Mucosa of rectum (tissue), 2 donors: ENCODE measurements at regions not wholly inside any gene's neighbourhood (a gene's known extent, or its start where the extent isn't known, plus 50 kb on each side); places are given as distances from the start of the nearest gene placed in this dataset.
"Not testable (repeated sequence)": the region's sequence is repeated elsewhere in the genome, so short reads cannot be mapped to it uniquely, and the experiment has no call there.

Experiments used
- H3K27ac ChIP-seq, 2 donors: one replicate each; pipeline ENCODE4 v1.7.0; 2013; ENCODE audit warnings: inconsistent platforms in 2 of 2, low read depth in 2 of 2, low read length in 2 of 2
- H3K27me3 ChIP-seq, 2 donors: one replicate each; pipeline ENCODE4 v1.7.0; 2013; ENCODE audit warnings: low read length in 2 of 2; ENCODE audit not compliant: control insufficient read depth in 2 of 2, insufficient read depth in 2 of 2
- H3K36me3 ChIP-seq, 2 donors: one replicate each; pipeline ENCODE4 v1.7.0; 2013; ENCODE audit warnings: low read length in 2 of 2; ENCODE audit not compliant: control insufficient read depth in 2 of 2, insufficient read depth in 2 of 2
- H3K4me1 ChIP-seq, 2 donors: one replicate each; pipeline ENCODE4 v1.7.0; 2013; ENCODE audit warnings: low read length in 2 of 2, mild to moderate bottlenecking in 1 of 2; ENCODE audit not compliant: control insufficient read depth in 2 of 2, insufficient read depth in 2 of 2
- H3K4me3 ChIP-seq, 2 donors: one replicate each; pipeline ENCODE4 v1.7.0; 2013; ENCODE audit warnings: low read length in 2 of 2
- H3K9ac ChIP-seq, 2 donors: one replicate each; pipeline ENCODE4 v1.7.0; 2013; ENCODE audit warnings: low read length in 2 of 2, low read depth in 1 of 2, mild to moderate bottlenecking in 1 of 2
- H3K9me3 ChIP-seq, 2 donors: one replicate each; pipeline ENCODE4 v1.7.0; 2013; ENCODE audit warnings: low read length in 2 of 2; ENCODE audit not compliant: control insufficient read depth in 2 of 2
- donor health status: healthy.
- donor health status: Normal muscosa, but diverticular disease.

- Histone ChIP-seq H3K4me1 (no peaks in the 10 kb centered on the region), H3K27me3 (no peaks in the 10 kb centered on the region)
Observed at GRCh38 chr9:81824802-81825730, 103.2 kb upstream of the SPATA31D4 start.

GRCh38 chr9:81825846-81826516 lies 102.2 kb upstream of the SPATA31D4 start:
- no peak overlapping the region for H3K4me3 ChIP-seq
- no peaks in the 10 kb centered on the region for H3K4me1 ChIP-seq
- H3K27me3 ChIP-seq: no peaks in the 10 kb centered on the region
- no peak overlapping the region for H3K9ac ChIP-seq
- no peaks in the 10 kb centered on the region for H3K9me3 ChIP-seq
- H3K27ac ChIP-seq: peak overlapping the region in 1 of 2 donors; percentile 9
- no peaks in the 10 kb centered on the region for H3K36me3 ChIP-seq

More at GRCh38 chr9:81824802-81825730, 103.2 kb upstream of the SPATA31D4 start:
- Histone ChIP-seq H3K36me3 (no peaks in the 10 kb centered on the region), H3K27ac (no peak overlapping the region), H3K9me3 (no peaks in the 10 kb centered on the region), H3K9ac (no peak overlapping the region), H3K4me3 (no peak overlapping the region)

DNA sequence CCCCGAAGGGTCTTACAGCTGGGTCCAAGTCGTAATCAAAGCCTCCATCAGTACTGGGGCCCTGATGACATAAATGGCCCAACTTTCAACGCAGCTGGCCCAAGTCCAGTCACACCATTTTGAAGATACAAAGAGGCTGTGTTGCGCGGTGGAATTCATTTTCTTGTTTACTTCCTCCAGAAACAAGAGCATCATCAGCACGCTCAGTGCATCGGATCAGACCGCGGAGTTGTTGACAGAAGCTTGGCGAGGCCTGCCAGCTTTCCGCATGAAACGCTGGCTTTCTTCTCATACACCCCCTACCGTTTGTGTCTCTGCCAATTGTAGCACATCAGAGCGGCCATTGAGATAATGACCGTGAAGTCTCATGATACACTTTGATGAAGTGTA lies 101.7 kb upstream of the SPATA31D4 start:
- no peaks in the 10 kb centered on the region for H3K27me3 ChIP-seq
- no peaks in the 10 kb centered on the region for H3K9me3 ChIP-seq
- no peaks in the 10 kb centered on the region for H3K36me3 ChIP-seq
- no peak overlapping the region for H3K9ac ChIP-seq
- peak overlapping the region in 1 of 2 donors; percentile 9 for H3K27ac ChIP-seq
- H3K4me1 ChIP-seq: no peaks in the 10 kb centered on the region
- H3K4me3 ChIP-seq: no peak overlapping the region

DNA sequence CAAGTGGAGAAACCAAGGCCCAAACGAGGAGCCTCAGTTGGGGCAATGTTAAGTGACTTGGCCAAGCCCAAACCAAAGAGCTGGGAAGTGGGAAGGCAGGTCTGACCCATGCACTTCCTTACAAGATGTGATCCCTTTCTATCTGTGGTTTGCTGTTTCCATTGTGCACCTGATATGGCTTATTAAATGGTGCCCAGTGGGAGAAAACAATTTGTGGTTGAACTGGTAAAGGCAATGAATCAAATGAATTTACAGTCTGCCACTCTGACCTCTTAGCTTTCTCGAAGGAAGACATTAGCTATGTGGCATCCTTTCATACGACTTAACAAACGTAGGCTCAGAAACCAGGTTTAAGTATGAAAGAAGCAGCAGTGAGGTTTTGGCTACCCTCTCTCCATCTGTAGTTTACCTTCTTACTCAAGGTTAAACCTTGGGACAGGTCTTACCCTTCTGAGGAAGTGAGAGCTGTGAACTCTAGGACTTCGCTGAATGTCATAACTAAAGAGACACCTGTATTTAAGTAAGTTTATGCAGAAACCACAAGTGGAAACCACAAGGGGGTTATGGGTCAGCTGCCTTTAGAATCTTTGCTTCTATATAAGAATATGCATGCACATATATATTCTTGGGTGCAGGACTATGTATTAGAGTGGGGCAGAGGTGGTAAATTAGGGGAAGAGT lies 100.5 kb upstream of the SPATA31D4 start:
- Histone ChIP-seq H3K9me3 (no peaks in the 10 kb centered on the region), H3K4me3 (no peak overlapping the region), H3K9ac (no peak overlapping the region), H3K4me1 (no peaks in the 10 kb centered on the region), H3K36me3 (no peaks in the 10 kb centered on the region), H3K27me3 (no peaks in the 10 kb centered on the region), H3K27ac (no peak overlapping the region)

DNA sequence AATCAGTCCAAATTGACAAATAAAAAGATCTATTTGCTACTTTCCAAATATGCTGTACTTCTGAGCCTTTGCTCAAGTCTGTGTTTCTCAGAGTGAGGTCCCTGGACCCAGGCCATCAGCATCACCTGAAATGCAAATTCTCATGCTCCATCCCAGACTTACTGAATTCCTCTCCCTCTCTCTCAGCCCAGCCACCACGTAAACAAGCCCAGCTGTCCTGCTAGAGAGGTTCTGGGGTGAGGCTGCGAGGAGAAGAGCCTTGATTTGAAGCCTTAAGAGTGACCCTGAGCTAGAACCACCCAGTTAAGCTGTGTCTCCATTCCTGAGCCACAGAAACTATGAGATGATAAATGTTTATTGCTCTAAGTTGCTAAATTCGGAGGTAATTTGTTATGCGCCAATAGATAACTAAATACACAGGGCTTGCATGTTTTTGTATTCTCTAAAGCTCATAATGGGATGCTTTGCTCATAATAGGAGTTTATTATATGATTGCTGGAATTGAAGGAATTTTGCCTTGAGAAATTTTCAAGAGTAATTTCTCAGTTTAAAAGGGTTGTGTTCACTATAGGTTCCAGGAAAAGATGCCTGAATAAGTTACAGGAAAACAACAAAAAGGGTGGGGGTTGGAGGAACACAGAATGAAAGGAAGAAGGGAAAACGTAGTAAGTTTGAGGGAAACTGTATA lies 98.9 kb upstream of the SPATA31D4 start:
- H3K36me3 ChIP-seq: no peaks in the 10 kb centered on the region
- H3K4me1 ChIP-seq: no peaks in the 10 kb centered on the region
- H3K9me3 ChIP-seq: no peaks in the 10 kb centered on the region
- no peaks in the 10 kb centered on the region for H3K27me3 ChIP-seq
- no peak overlapping the region for H3K4me3 ChIP-seq
- H3K9ac ChIP-seq: no peak overlapping the region
- H3K27ac ChIP-seq: no peak overlapping the region

- H3K9me3 ChIP-seq, H3K9ac ChIP-seq, H3K4me3 ChIP-seq, H3K27me3 ChIP-seq, H3K4me1 ChIP-seq, H3K36me3 ChIP-seq, H3K27ac ChIP-seq: not testable (repeated sequence)
Observed at GRCh38 chr9:81830431-81830830, 97.8 kb upstream of the SPATA31D4 start.

- Histone ChIP-seq H3K9me3 (no peaks in the 10 kb centered on the region), H3K4me1 (no peaks in the 10 kb centered on the region), H3K27me3 (no peaks in the 10 kb centered on the region), H3K27ac (no peak overlapping the region), H3K4me3 (no peak overlapping the region), H3K36me3 (no peaks in the 10 kb centered on the region), H3K9ac (no peak overlapping the region)
Observed at GRCh38 chr9:81832571-81833285, 95.5 kb upstream of the SPATA31D4 start.

DNA sequence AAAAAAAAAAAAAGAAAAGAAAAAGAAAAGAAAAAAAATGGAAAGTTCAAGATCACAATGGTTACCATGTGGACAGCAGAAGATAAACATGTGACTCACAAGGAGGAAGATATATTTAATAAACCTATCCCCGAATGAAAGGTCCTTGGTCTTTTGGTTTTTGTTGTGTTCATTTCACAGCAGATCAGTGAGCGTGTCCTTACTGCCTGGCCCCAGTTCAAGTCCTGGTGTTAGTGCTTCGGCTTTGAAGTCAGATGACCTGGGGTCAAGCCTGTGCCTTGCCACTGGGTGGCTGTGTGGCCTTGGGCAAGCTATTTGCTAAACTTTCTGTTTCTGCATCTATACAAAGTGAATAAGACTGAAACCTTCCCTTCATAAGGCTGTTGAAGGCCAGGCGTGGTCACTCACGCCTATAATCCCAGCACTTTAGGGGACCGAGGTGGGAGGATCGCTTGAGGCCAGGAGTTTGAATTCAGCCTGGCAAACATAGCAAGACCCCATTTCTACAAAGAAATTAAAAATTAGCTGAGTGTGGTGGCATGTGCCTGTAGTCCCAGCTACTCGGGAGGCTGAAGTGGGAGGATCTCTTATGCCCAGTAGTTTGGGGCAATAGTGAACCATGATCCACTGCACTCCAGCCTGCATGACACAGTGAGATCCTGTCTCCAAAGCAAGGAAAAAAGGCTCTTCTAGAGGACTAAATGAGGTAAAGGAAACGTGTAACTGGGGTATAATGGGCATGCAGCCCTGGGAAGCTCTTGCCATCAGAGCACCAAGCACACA lies 94.5 kb upstream of the SPATA31D4 start:
- no peak overlapping the region for H3K9ac ChIP-seq
- no peak overlapping the region for H3K27ac ChIP-seq
- H3K9me3 ChIP-seq: no peaks in the 10 kb centered on the region
- H3K36me3 ChIP-seq: no peaks in the 10 kb centered on the region
- H3K4me1 ChIP-seq: no peaks in the 10 kb centered on the region
- no peak overlapping the region for H3K4me3 ChIP-seq
- H3K27me3 ChIP-seq: no peaks in the 10 kb centered on the region

- H3K27ac ChIP-seq: no peak overlapping the region
- no peaks in the 10 kb centered on the region for H3K36me3 ChIP-seq
- no peaks in the 10 kb centered on the region for H3K4me1 ChIP-seq
- no peak overlapping the region for H3K4me3 ChIP-seq
- H3K9ac ChIP-seq: no peak overlapping the region
- H3K9me3 ChIP-seq: no peaks in the 10 kb centered on the region
- no peaks in the 10 kb centered on the region for H3K27me3 ChIP-seq
Observed at GRCh38 chr9:81841333-81841732, 86.9 kb upstream of the SPATA31D4 start.
